K562 (cell line): ENCODE measurements at regions not wholly inside any gene's neighbourhood (a gene's known extent, or its start where the extent isn't known, plus 50 kb on each side); places are given as distances from the start of the nearest gene placed in this dataset.

Experiments used
- CBFA2T3 ChIP-seq: fragments of 450-650 bp; IDR thresholded peaks from 2 replicates; pipeline ENCODE4 v1.6.1; 2017
- NELFE ChIP-seq: IDR thresholded peaks from 2 replicates; pipeline ENCODE4 v1.6.1; 2011; ENCODE audit warnings: mild to moderate bottlenecking; ENCODE audit not compliant: insufficient read depth, insufficient read length
- PHTF2 ChIP-seq: fragments of 250-450 bp; sonication (Bioruptor Pico); IDR thresholded peaks from 2 replicates; pipeline ENCODE4 v1.5.0; 2021; ENCODE audit warnings: mild to moderate bottlenecking
- TF ChIP-seq, protein P1 (sequence below), 2 experiments: fragments of 450-650 bp; formaldehyde crosslinking in 1 of 2; IDR thresholded peaks; 2 replicates each; pipeline versions ENCODE4 v1.4.0 to v1.6.1; 2014 to 2020; ENCODE audit warnings: mild to moderate bottlenecking in 2 of 2, borderline replicate concordance in 1 of 2, low read depth in 1 of 2

DNA sequence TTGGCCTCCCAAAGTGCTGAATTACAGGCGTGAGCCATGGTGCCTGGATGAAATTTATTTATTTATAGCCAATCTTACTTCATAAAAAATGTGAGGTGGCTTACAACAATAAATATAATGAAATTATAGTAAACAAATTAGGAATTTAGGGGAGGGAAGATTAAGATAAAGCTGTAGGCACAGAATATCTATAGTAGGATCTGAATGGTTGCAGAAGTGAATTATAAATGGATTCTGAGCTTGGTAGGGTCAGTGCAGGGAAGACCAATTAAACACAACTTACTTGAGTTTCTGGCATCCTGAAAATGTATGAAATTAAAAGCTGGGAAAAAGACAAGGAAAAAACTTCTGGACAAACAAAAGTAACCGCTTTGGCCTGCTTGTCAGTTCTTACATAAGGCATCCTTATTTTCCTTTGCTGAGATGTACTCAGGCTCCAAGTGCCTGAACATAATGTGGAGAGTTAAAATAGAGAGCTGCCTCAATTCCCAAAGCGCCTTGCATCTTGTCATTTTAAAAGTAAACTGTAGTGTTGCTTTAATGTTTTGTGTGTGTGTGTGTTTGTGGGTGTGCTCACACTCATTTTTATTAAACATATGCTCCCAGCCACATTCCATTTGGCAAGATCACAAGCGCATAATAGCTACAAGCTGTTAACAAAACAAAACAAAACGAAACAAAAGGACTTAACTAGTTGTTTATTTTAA lies 247.3 kb downstream of the S1PR1 start (continued):
- TF ChIP-seq, protein P1, sequence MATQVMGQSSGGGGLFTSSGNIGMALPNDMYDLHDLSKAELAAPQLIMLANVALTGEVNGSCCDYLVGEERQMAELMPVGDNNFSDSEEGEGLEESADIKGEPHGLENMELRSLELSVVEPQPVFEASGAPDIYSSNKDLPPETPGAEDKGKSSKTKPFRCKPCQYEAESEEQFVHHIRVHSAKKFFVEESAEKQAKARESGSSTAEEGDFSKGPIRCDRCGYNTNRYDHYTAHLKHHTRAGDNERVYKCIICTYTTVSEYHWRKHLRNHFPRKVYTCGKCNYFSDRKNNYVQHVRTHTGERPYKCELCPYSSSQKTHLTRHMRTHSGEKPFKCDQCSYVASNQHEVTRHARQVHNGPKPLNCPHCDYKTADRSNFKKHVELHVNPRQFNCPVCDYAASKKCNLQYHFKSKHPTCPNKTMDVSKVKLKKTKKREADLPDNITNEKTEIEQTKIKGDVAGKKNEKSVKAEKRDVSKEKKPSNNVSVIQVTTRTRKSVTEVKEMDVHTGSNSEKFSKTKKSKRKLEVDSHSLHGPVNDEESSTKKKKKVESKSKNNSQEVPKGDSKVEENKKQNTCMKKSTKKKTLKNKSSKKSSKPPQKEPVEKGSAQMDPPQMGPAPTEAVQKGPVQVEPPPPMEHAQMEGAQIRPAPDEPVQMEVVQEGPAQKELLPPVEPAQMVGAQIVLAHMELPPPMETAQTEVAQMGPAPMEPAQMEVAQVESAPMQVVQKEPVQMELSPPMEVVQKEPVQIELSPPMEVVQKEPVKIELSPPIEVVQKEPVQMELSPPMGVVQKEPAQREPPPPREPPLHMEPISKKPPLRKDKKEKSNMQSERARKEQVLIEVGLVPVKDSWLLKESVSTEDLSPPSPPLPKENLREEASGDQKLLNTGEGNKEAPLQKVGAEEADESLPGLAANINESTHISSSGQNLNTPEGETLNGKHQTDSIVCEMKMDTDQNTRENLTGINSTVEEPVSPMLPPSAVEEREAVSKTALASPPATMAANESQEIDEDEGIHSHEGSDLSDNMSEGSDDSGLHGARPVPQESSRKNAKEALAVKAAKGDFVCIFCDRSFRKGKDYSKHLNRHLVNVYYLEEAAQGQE (IDR thresholded peaks at IDR 0.05; ENCODE audit: borderline replicate concordance) = no peak
- TF ChIP-seq, protein P1 (CRISPR knock-in tag; IDR thresholded peaks at IDR 0.05; ENCODE audit: low read depth) = no peak
- no peak for TF ChIP-seq PHTF2 (CRISPR knock-in tag)
- TF ChIP-seq NELFE = no peak
- no peak for TF ChIP-seq CBFA2T3
- TF ChIP-seq, all 486 proteins: peak for 0
